Activated naive CD4-positive, alpha-beta T cell treated with anti-CD3 and anti-CD28 coated beads, Interleukin-2, amount 10 ng/mL, durations not matched to agents 7 days and 5 days (primary cell): ENCODE measurements at regions not wholly inside any gene's neighbourhood (a gene's known extent, or its start where the extent isn't known, plus 50 kb on each side); places are given as distances from the start of the nearest gene placed in this dataset.

Source experiments
- CTCF ChIA-PET: fragments of 350-600 bp; sonication (Branson Sonifier 250); formaldehyde crosslinking; loops from one replicate; lab custom pipeline; 2021; ENCODE audit warnings: antibody characterized with exemption; lab: Charles Lee
- DNase-seq: peaks from one replicate; pipeline ENCODE4 v3.0.0-alpha.2; 2020
- H3K27ac Mint-ChIP-seq: one replicate; pipeline ENCODE4 v1.8.0; 2021; ENCODE audit warnings: mild to moderate bottlenecking, moderate library complexity, mixed read lengths
- H3K27me3 Mint-ChIP-seq: one replicate; pipeline ENCODE4 v1.8.0; 2021; ENCODE audit warnings: mild to moderate bottlenecking, mixed read lengths
- H3K36me3 Mint-ChIP-seq: one replicate; pipeline ENCODE4 v1.8.0; 2021; ENCODE audit warnings: mixed read lengths
- H3K4me1 Mint-ChIP-seq: one replicate; pipeline ENCODE4 v1.8.0; 2021; ENCODE audit warnings: mixed read lengths
- H3K4me3 Mint-ChIP-seq: one replicate; pipeline ENCODE4 v1.8.0; 2021; ENCODE audit warnings: mild to moderate bottlenecking, moderate library complexity, mixed read lengths
- H3K9me3 Mint-ChIP-seq: one replicate; pipeline ENCODE4 v1.8.0; 2021; ENCODE audit warnings: mixed read lengths

DNA sequence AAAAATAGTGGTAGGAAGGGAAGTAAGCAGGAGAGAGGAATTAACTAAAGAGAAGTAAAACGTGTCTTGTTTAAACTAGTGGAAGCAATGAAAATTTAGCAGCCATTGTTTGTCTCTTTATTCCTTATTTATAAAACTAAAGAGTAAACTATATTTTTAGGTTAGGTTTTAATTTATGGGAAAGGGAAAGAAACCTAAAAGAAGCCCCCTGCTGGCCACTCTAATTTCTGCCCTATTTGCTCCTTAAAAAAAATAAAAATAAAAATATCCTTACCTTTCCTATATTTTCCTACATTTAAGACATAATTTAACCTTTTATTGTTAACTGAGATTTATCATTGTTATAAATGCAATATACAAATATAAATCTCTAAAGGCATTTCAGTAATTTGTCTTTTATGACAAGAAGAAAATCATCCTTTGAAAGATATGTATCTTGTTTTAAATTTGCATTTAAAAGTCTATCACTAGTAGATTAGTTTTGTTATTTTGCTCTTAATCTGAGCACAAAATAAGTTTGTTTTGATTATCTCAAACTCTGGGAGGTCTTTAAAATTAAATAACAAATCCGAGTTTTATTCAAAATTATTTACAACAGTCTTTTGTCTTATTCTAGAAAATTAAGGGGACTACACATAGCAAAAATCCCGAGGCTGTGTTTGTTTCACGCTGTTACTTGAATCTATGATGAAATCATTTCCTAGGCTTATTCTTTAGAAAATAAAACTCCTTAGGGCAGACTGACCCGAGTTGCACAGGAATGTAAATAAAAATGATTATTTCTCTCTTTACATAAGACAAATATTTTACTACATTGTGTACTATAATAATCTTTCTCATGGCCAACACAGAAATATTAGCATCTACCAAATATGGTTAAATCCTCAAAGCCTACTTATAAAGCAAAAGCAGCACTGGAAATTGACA is 201.7 kb downstream of the NRIP1 start:
- H3K27me3 Mint-ChIP-seq, result peaks cover 4% of the 10 kb centered on the region
- no peaks in the 10 kb centered on the region for H3K9me3 Mint-ChIP-seq
- CTCF ChIA-PET, result interaction anchor here (1.0 to 3.2 kb wide), 7 partner anchors 14 to 690 kb away, joined by 3 to 29 read pairs (median 4); no protein-coding TSS in a partner anchor
- peak; percentile 26 for DNase-seq
- H3K36me3 Mint-ChIP-seq, result no peaks in the 10 kb centered on the region
- no peak overlapping the region for H3K27ac Mint-ChIP-seq
- no peak overlapping the region for H3K4me3 Mint-ChIP-seq
- no peaks in the 10 kb centered on the region for H3K4me1 Mint-ChIP-seq

DNA sequence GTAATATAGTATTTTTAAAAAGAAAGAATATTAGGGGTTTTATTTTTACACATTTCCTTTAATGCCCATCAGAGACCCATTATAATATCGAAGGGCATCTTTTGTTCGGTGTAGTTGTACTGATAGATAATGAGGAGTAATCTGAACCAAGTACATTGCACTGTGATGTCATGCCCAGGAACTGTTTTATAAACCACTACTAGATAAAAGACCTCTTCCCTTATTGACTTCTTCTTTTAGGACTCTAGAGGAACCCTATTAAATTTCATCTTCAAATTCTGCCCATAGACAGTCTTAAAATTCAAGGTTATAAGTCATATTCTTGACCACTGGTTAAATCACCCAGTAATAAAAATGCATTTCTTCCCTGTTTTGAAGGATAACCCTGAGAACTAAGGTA is 206.5 kb downstream of the NRIP1 start:
- Mint-ChIP-seq H3K4me3 (no peak overlapping the region), H3K27ac (no peak overlapping the region), H3K9me3 (no peaks in the 10 kb centered on the region), H3K27me3 (no peaks in the 10 kb centered on the region), H3K4me1 (no peaks in the 10 kb centered on the region), H3K36me3 (no peaks in the 10 kb centered on the region)
- CTCF ChIA-PET, result no interaction called here
- no peak for DNase-seq

DNA sequence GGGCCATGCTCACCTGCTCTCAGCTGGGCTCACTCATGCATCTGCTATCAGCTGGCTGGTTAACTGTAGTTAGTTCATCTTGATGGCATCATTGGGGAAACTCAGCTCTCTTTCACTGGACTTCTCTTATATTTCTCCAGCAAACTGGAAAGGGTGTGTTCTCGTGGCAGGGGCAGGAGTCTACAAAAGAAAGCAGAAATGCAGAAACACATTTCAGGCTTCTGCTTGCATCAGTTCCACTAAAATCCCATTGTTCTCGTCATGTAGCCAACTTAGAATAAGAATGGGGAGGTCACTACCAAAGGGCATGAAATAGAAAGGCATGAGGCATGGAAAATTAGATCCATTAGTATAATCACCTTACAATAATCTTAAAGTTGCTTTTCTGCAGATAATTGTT is 207.3 kb downstream of the NRIP1 start:
- H3K9me3 Mint-ChIP-seq, result no peaks in the 10 kb centered on the region
- H3K4me1 Mint-ChIP-seq, result no peaks in the 10 kb centered on the region
- no peak overlapping the region for H3K27ac Mint-ChIP-seq
- CTCF ChIA-PET, result no interaction called here
- H3K4me3 Mint-ChIP-seq, result no peak overlapping the region
- no peak for DNase-seq
- H3K36me3 Mint-ChIP-seq, result no peaks in the 10 kb centered on the region
- H3K27me3 Mint-ChIP-seq, result no peaks in the 10 kb centered on the region

DNA sequence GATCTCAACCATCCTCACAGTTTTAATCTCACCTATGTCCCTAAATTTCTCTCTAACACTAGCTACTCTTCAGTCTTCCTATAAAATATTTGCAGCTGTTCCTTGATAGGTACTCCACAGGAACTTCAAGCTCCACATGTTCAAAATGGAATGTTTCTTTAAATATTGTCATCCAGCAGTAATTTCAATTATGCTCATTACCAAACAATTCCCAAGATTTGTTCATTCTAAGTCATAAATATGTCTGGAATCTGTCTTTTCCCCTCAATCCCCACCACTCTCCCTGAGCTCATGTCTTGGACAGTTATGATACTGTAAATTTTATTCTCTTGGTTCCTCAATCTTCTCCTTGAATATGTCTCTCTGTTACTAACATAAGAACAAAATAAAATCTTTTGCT is 214.4 kb downstream of the NRIP1 start:
- CTCF ChIA-PET, result no interaction called here
- H3K27ac Mint-ChIP-seq, result no peak overlapping the region
- H3K4me3 Mint-ChIP-seq, result no peak overlapping the region
- no peaks in the 10 kb centered on the region for H3K4me1 Mint-ChIP-seq
- H3K9me3 Mint-ChIP-seq, result peaks cover 5% of the 10 kb centered on the region
- DNase-seq, result no peak
- no peaks in the 10 kb centered on the region for H3K36me3 Mint-ChIP-seq
- no peaks in the 10 kb centered on the region for H3K27me3 Mint-ChIP-seq

DNA sequence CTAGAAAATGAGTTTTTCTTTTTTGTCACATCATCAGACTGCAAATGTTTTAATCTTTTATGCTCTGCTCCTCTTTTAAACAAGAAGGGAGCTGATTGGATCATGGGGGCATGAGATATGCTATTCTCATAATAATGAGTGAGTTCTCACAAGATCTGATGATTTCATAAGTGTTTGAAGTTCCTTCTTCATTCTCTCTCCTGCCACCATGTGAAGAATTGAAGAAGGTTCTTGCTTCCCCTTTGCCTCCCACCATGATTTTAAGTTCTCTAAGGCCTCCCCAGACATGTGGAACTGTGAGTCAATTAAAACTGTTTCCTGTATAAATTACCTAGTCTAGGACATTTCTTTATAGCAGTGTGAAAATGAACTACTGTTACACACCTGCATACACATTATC is 218.2 kb downstream of the NRIP1 start:
- Mint-ChIP-seq H3K27me3 (no peaks in the 10 kb centered on the region), H3K9me3 (peaks cover 13% of the 10 kb centered on the region), H3K4me1 (no peaks in the 10 kb centered on the region), H3K36me3 (no peaks in the 10 kb centered on the region), H3K4me3 (no peak overlapping the region), H3K27ac (no peak overlapping the region)
- CTCF ChIA-PET, result no interaction called here
- no peak for DNase-seq

DNA sequence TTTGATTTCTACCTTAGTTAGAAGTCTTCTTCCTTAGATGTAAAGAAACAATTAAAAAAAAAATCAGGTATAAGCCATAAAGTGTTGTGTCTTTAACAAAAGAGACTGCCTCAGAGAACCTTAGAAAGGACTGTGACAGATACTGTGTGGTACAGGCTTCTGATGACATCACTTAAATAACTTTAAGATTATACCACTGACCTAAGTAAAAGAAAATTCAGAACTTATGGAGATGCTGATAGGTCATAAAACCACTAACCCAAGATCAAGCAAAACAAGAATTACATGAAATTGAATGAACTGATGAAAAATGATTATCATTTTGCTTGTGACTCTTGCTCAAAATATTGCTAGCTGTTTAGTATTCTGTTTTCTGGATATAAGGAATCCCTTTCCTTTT is 220.8 kb downstream of the NRIP1 start:
- Mint-ChIP-seq H3K4me1 (no peaks in the 10 kb centered on the region), H3K27ac (no peak overlapping the region), H3K4me3 (no peak overlapping the region), H3K27me3 (no peaks in the 10 kb centered on the region), H3K9me3 (peaks cover 13% of the 10 kb centered on the region), H3K36me3 (no peaks in the 10 kb centered on the region)
- DNase-seq, result no peak
- CTCF ChIA-PET, result no interaction called here

DNA sequence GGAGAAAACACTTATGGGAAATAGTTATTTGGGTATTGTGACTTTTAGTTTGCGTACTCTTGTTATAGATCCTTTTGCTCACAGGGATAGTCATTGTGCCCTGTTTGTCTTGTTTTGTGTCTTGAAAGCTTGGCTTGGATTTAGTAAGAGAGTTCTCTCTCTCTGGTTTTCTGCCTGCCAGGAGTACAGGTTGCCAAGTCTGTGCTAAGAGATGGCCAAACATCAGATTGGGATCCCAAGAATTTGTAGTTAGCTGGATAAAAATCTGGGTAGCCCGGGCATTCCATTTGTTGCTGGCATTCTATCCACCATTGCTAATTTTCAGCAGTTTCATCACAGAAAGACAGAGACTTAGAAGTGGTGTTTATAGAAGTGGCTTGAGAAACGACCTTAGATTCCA is 222.2 kb downstream of the NRIP1 start:
- Mint-ChIP-seq H3K36me3 (no peaks in the 10 kb centered on the region), H3K27ac (no peak overlapping the region), H3K9me3 (peaks cover 13% of the 10 kb centered on the region), H3K4me3 (no peak overlapping the region), H3K4me1 (no peaks in the 10 kb centered on the region), H3K27me3 (no peaks in the 10 kb centered on the region)
- CTCF ChIA-PET, result no interaction called here
- no peak for DNase-seq

DNA sequence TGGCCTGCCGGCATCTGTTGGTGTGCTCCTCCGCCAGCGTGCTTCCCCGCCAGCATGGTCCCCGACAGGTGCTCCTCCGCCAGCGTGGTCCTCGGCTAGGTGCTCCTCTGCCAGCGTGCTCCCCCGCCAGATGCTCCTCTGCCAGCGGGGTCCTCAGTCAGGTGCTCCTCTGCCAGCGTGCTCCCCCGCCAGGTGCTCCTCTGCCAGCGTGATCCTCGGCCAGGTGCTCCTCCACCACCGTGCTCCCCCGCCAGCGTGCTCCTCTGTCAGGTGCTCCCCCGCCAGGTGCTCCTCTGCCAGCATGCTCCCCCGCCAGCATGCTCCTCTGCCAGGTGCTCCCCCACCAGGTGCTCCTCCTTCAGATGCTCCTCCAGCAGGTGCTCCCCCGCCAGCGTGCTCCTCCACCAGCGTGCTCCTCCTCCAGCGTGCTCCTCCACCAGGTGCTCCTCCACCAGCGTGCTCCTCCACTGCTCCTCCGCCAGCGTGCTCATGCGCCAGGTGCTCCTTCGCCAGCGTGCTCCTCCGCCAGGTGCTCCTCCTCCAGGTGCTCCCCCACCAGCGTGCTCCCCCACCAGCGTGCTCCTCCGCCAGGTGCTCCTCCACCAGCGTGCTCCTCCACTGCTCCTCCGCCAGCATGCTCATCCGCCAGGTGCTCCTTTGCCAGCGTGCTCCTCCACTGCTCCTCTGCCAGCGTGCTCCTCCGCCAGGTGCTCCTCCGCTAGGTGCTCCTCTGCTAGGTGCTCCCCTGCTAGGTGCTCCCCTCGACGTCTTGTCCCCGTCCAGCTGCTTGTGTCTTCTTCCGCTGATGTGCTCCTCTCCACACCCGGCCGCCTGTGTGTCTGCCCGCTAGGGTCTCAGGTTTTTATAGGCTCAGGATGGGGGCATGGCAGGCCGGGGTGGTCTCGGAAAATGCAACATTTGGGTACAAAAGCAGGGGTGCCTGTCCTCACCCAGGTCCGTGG is 223.0 kb downstream of the NRIP1 start:
- Mint-ChIP-seq H3K27ac (no peak overlapping the region), H3K4me3 (no peak overlapping the region), H3K4me1 (peaks cover 2% of the 10 kb centered on the region), H3K36me3 (no peaks in the 10 kb centered on the region), H3K27me3 (no peaks in the 10 kb centered on the region), H3K9me3 (peaks cover 11% of the 10 kb centered on the region)
- CTCF ChIA-PET, result no interaction called here
- no peak for DNase-seq

DNA sequence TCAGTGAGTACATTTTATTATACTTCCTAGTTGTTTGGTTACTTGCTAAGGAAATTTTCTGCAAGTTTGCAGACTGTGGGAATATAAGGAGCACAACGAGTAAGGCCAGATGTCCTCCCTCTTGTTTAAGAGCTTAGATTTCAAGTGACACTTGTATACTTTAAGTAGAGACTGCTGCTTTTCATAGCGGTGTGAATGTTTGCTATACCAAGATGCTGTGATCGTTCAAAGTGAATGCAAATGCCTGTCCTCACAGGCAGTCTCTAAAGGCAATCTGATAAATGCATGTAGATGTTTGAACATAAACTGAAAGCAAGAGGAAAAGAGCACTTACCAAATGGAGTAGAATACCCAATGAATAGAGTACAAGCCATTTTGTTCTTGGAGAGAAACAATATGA is 226.4 kb downstream of the NRIP1 start:
- H3K27ac Mint-ChIP-seq, result no peak overlapping the region
- CTCF ChIA-PET, result no interaction called here
- H3K4me1 Mint-ChIP-seq, result peaks cover 3% of the 10 kb centered on the region
- H3K4me3 Mint-ChIP-seq, result no peak overlapping the region
- H3K36me3 Mint-ChIP-seq, result no peaks in the 10 kb centered on the region
- H3K9me3 Mint-ChIP-seq, result peaks cover under 1% of the 10 kb centered on the region
- DNase-seq, result no peak
- no peaks in the 10 kb centered on the region for H3K27me3 Mint-ChIP-seq

DNA sequence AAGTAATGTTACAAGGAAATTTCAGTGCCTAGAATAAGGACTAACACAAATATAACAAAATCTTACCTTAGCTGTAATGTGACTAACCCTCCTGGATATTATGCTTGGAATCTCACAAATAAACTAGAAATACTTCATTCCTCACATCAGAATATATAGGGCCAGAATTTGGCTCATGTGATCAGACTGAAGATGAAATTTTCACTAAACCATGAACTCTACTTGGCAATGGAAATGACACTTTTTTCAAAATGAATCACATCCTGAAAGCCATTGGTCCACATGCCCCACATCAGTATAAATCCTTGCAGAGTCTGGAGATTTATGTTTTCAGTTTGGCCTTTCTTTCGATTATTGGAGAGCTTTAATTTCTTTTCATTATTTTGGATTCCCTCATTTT is 227.8 kb downstream of the NRIP1 start:
- no peak for DNase-seq
- no peaks in the 10 kb centered on the region for H3K36me3 Mint-ChIP-seq
- CTCF ChIA-PET, result no interaction called here
- H3K27ac Mint-ChIP-seq, result no peak overlapping the region
- H3K9me3 Mint-ChIP-seq, result no peaks in the 10 kb centered on the region
- H3K4me1 Mint-ChIP-seq, result peaks cover 3% of the 10 kb centered on the region
- H3K4me3 Mint-ChIP-seq, result no peak overlapping the region
- H3K27me3 Mint-ChIP-seq, result no peaks in the 10 kb centered on the region

DNA sequence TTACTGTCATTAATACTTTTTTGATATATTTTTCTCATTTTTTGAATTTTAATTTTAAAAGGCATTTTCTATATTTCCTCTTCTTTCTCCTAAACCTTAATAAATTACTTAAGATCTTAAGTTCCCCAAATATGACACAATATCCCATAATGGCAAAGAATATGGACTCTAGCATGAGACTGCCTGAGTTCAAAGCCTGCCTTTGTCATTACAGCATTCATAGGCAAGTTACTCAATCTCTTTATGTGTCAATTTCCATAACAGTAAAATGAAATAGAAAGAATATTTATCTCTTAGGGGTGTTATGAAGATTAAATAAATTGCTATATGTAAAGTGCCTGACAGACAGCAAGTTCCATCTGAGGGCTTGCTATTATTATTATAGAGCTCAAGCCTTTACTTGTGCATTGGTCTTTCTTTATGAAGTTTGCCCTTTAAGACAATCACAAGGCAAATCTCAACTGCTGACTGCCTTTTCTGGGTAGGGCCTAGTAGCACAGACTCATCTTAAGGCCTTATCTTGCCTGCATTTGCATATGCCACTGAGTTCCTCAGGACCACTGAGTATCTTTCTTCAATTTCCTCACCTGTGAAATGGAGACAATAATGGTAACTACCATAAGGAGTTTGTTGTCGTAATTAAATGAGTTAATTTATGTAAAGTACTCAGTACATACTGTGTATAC is 231.0 kb downstream of the NRIP1 start:
- H3K36me3 Mint-ChIP-seq, result no peaks in the 10 kb centered on the region
- no peak for DNase-seq
- H3K9me3 Mint-ChIP-seq, result no peaks in the 10 kb centered on the region
- no peak overlapping the region for H3K4me3 Mint-ChIP-seq
- CTCF ChIA-PET, result no interaction called here
- H3K4me1 Mint-ChIP-seq, result peaks cover 3% of the 10 kb centered on the region
- no peaks in the 10 kb centered on the region for H3K27me3 Mint-ChIP-seq
- no peak overlapping the region for H3K27ac Mint-ChIP-seq

DNA sequence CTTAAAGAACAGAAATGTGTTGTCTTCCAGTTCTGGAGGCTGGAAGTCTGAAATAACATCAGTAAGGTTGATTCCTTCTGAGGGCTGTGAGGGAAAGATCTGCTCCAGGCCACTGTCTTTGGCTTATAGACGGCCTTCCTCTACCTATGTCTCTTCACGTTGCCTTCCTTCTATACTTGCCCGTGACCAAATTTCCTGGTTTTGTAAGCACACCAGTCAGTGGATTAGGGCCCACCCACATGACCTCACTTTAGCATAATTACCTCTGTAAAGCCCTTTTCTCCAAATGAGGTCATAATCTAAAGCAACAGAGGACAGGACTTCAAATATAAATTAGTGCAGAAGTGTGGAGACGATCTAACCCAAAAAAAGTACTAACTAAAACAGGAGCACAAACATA is 231.6 kb downstream of the NRIP1 start:
- DNase-seq, result no peak
- Mint-ChIP-seq H3K27me3 (no peaks in the 10 kb centered on the region), H3K9me3 (no peaks in the 10 kb centered on the region), H3K36me3 (no peaks in the 10 kb centered on the region), H3K4me3 (no peak overlapping the region), H3K27ac (no peak overlapping the region), H3K4me1 (peaks cover 3% of the 10 kb centered on the region)
- CTCF ChIA-PET, result no interaction called here

DNA sequence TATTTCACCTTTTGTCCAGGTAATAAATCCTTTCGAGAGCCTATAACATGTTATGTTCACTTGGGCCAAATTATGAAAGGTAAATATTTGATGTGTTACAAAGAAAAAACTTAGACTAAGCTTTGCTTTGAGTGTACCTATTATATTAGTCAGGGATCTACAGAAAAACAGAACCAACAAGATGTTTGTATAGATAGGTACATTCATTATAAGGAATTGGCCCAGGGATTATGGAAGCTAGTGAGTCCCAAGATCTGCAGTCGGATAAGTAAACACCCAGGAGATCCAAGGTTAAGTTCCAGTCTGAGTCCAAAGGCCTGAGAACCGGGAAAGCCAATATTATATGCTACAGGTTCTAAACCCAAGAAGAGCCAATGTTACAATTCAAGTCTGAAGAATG is 234.5 kb downstream of the NRIP1 start:
- Mint-ChIP-seq H3K27me3 (no peaks in the 10 kb centered on the region), H3K27ac (no peak overlapping the region), H3K4me3 (no peak overlapping the region), H3K36me3 (no peaks in the 10 kb centered on the region), H3K9me3 (no peaks in the 10 kb centered on the region), H3K4me1 (no peaks in the 10 kb centered on the region)
- DNase-seq, result no peak
- CTCF ChIA-PET, result no interaction called here

DNA sequence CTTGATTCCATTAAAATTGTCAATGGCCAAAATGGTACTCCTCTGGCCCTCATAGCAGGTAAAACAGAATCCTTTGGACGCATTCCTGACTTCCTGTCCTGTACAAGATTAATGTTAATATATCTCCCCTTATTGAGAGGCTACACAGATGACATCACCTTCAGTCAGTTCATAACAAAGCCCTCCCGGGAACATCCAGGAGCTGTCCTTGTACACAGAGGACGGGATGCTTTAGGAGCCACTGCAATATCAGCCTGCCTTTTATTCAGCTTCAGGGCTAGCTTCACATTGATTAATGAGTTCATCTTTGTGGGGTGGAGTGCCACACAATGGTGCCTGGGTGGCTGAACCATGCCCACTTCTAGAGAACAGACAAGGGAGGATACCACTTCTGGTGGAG is 235.1 kb downstream of the NRIP1 start:
- Mint-ChIP-seq H3K9me3 (no peaks in the 10 kb centered on the region), H3K27ac (no peak overlapping the region)
- CTCF ChIA-PET, result no interaction called here

More for the DNA sequence above, 235.1 kb downstream of the NRIP1 start:
- Mint-ChIP-seq H3K27me3 (no peaks in the 10 kb centered on the region), H3K4me1 (no peaks in the 10 kb centered on the region), H3K36me3 (no peaks in the 10 kb centered on the region), H3K4me3 (no peak overlapping the region)
- DNase-seq, result no peak
